ENCODE measurements at regions not wholly inside any gene's neighbourhood (a gene's known extent, or its start where the extent isn't known, plus 50 kb on each side); places are given as distances from the start of the nearest gene placed in this dataset.
"Not testable (repeated sequence)": the region's sequence is repeated elsewhere in the genome, so short reads cannot be mapped to it uniquely, and the experiment has no call there.

GRCh38 chr17:72569148-72569946 lies 448.5 kb downstream of the SOX9 start:
- no peak for TF ChIP-seq GATA1 (IDR thresholded peaks at IDR 0.05; ENCODE audit: low read depth, low read length)
- TF ChIP-seq POLR2A (IDR thresholded peaks at IDR 0.05; ENCODE audit: low read length), result no peak
- DNase-seq, result no peak

GRCh38 chr17:72571813-72572396 lies 451.1 kb downstream of the SOX9 start:
- no peak for DNase-seq
- TF ChIP-seq POLR2A (IDR thresholded peaks at IDR 0.05; ENCODE audit: low read length) (no peak), GATA1 (IDR thresholded peaks at IDR 0.05; ENCODE audit: low read depth, low read length) (no peak)

- TF ChIP-seq POLR2A (IDR thresholded peaks at IDR 0.05; ENCODE audit: low read length) (no peak), GATA1 (IDR thresholded peaks at IDR 0.05; ENCODE audit: low read depth, low read length) (no peak)
- no peak for DNase-seq
These were observed 452.0 kb downstream of the SOX9 start for GRCh38 chr17:72572604-72573491.

- DNase-seq, result not testable (repeated sequence)
These were observed 452.6 kb downstream of the SOX9 start for GRCh38 chr17:72573492-72573801.

DNA sequence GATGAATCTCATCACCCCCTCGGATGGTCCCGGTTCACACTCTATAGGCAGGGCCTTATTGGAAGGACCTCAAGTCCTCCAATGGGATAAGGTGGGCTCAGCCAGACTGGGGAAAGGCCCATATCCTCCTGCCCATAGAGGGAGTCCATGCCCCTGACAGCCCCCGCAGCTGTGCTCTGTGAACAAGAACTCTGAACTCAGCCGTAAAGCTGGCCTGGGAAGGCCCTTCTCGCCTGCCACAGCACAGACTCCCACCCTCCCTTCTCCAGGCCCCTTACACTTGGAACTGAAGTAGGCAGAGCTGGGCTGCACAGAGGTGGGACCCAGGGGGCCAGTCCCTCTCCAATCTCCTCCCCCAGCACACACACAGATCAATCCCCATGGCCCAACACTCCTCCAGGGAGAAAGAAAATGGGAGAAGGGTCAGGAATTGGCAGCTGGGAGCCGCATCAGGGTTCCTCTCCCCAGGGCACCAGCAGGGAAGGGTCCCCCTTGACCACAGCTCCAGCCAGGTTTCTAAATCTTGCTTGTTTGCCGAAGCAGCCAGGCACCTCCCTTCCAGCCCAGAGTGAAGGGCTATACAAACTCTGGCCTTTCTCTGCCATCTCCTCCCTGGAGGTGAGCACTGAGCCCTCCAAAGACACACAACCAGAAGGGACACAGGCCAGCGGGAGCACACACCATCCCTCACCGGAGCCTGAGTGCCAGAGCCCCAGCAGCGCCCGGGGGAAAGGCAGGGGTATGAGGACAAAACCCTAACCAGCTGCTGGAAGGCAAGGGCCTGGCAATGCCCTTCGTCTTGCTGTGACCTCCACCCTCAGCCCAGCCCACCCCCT lies 454.1 kb downstream of the SOX9 start:
- DNase-seq, result no peak

GRCh38 chr17:72575542-72576233 lies 454.9 kb downstream of the SOX9 start:
- TF ChIP-seq GATA1 (IDR thresholded peaks at IDR 0.05; ENCODE audit: low read depth, low read length) (no peak), POLR2A (IDR thresholded peaks at IDR 0.05; ENCODE audit: low read length) (no peak)
- no peak for DNase-seq

More for the DNA sequence above, 454.1 kb downstream of the SOX9 start:
- TF ChIP-seq POLR2A (IDR thresholded peaks at IDR 0.05; ENCODE audit: low read length) (no peak), GATA1 (IDR thresholded peaks at IDR 0.05; ENCODE audit: low read depth, low read length) (no peak)

DNA sequence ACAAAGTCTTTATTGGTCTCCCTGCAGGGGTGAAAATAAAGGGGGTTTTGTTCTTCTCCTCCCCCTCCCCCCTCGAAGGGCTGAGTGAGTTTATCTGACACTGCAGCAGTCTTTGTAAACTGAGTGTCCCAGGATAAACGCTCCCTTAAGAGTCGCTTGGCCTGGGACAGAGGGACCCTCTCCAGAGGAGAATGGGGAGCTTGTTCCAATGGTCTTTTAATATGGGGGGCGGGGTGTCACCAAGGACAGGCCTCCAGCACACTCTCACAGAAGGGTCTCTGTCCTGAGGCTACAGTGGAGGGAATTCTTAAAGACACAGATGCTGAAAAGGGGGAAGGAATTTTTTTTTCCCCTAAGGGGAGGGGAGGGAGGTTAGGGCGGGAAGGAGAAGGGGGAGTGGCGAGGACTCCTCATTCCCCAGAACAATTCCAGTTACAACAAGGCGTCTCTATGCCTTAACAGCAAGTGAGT lies 455.5 kb downstream of the SOX9 start:
- no peak for DNase-seq
- TF ChIP-seq POLR2A (IDR thresholded peaks at IDR 0.05; ENCODE audit: low read length), result no peak
- TF ChIP-seq GATA1 (IDR thresholded peaks at IDR 0.05; ENCODE audit: low read depth, low read length), result no peak

GRCh38 chr17:72578817-72579470 lies 458.1 kb downstream of the SOX9 start:
- no peak for DNase-seq

DNA sequence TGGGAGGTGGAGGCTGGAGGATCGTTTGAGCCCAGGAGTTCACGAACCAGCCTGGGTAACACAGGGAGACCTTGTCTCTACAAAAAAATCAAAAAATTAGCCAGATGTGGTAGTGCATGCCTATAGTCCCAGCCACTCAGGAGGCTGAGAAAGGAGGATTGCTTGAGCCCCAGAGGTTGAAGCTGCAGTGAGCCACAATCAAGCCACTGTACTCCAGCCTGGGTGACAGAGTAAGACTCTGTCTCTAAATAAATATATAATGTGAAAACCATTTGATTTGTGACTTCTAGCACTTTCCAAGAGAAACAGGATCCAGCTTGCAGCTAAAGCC lies 459.1 kb downstream of the SOX9 start:
- TF ChIP-seq POLR2A (IDR thresholded peaks at IDR 0.05; ENCODE audit: low read length) (no peak), GATA1 (IDR thresholded peaks at IDR 0.05; ENCODE audit: low read depth, low read length) (no peak)
- no peak for DNase-seq

More at GRCh38 chr17:72578817-72579470, 458.1 kb downstream of the SOX9 start:
- TF ChIP-seq GATA1 (IDR thresholded peaks at IDR 0.05; ENCODE audit: low read depth, low read length) (no peak), POLR2A (IDR thresholded peaks at IDR 0.05; ENCODE audit: low read length) (no peak)

DNA sequence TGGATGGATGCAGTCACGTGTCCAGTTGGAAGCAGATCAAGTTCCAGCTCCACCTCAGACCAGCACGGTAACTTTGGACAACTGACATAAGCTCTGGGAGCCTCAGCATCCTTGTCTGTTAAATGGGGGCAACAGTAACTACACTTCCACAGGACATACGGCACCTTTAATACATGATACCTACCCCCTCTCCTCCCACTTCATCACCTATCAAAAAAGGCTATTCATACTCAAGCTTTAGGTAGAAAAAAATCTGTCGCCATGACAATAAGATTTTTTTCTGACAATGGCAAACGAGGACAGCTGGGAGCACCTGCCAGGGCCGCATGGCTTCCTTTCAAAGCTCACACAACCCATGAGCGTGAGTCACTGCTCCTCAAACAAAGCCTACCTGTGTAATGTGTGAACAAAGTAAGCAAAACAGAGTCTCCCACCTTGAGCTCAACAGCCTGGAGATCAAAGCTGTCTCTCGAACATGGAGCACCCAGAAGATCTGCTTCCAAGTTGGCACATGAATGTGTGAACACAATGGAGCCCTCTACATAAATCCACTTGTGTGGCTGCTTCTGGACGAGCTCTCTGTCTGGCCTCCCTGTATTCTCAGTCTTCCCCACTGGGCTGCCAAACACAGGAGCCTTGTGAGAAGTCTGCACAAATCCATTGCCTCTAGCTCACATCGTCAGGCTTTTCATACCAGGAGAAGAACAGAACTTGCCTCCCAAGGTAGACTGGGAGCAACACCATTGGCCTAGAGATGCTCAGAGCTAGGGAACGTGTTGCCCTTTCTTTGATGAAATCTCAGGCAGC lies 459.7 kb downstream of the SOX9 start:
- DNase-seq, result no peak
- TF ChIP-seq GATA1 (IDR thresholded peaks at IDR 0.05; ENCODE audit: low read depth, low read length) (no peak), POLR2A (IDR thresholded peaks at IDR 0.05; ENCODE audit: low read length) (no peak)

DNA sequence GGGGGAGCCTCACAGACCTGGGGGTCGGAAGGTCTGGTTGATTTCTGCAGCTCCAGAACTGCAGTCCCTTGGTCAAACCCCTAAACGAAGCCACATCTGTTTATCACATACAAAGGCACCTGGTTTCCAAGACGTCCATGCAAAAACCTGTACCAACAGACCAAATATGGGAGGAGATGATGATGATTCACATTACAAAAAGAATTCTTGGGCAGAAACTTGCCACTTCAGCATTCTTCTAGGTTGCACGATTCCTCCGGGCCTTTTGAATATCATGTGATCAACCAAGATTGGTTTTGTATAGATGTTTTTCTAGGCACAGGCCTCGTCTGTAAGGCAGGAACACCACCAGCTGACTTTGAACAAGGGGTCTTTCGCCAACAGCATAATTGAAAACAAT lies 466.3 kb downstream of the SOX9 start:
- DNase-seq, result no peak

More for the DNA sequence above, 466.3 kb downstream of the SOX9 start:
- TF ChIP-seq POLR2A (IDR thresholded peaks at IDR 0.05; ENCODE audit: low read length), result no peak
- TF ChIP-seq GATA1 (IDR thresholded peaks at IDR 0.05; ENCODE audit: low read depth, low read length), result no peak
